ENCODE measurements at regions not wholly inside any gene's neighbourhood (a gene's known extent, or its start where the extent isn't known, plus 50 kb on each side); places are given as distances from the start of the nearest gene placed in this dataset.

- in situ Hi-C loops (cut with MboI; ENCODE audit: low sequenced_read_pairs) = no loop called here
- H3K36me3 ChIP-seq (ENCODE audit: control insufficient read depth, insufficient read depth, low read length) = no peaks in the 10 kb centered on the region
- no peak overlapping the region for H4K5ac ChIP-seq (ENCODE audit: low read depth, low read length)
- 0 out of 2 replicates have a peak overlapping the region, but pooled peaks have one; percentile 4 for H4K91ac ChIP-seq (ENCODE audit: insufficient read depth, low read depth, low read length)
- no peak overlapping the region for H3K4me2 ChIP-seq (ENCODE audit: low read depth, low read length)
- no peak overlapping the region for H3K23ac ChIP-seq (ENCODE audit: low read depth, low read length)
- H3K18ac ChIP-seq (ENCODE audit: low read depth, low read length) = no peak overlapping the region
- DNase-seq (peak; percentile 26), ATAC-seq (ENCODE audit: low read depth) (peak; percentile 35; the same call in 1 of the 2 replicates)
- H2BK15ac ChIP-seq (ENCODE audit: low read depth, low read length) = 0 out of 3 replicates have a peak overlapping the region, but pooled peaks have one; percentile 30
- H3K4me1 ChIP-seq (ENCODE audit: control insufficient read depth, insufficient read depth, low read length) = peaks cover 2% of the 10 kb centered on the region; the same call in 1 of the 2 replicates
- ChIA-PET CTCF (no interaction called here), POLR2A (ENCODE audit: unreplicated experiment) (no interaction called here)
- H2BK5ac ChIP-seq (ENCODE audit: low read depth, low read length, poor library complexity, severe bottlenecking) = no peak overlapping the region
- no TSS peak for BruUV-seq (replicated peaks)
- no peak overlapping the region for H3K9ac ChIP-seq (ENCODE audit: low read depth, low read length)
- no peak overlapping the region for H2AK5ac ChIP-seq (ENCODE audit: low read depth, low read length)
- H3K9me1 ChIP-seq (ENCODE audit: insufficient read depth, low read length) = no peaks in the 10 kb centered on the region; the same call in 1 of the 2 replicates
- no peak for TF ChIP-seq SMC3 (IDR thresholded peaks at IDR 0.05; ENCODE audit: low read depth, low read length)
- no peak for TF ChIP-seq NFE2L2 (IDR thresholded peaks at IDR 0.05; ENCODE audit: low read depth, low read length)
- peak; percentile 52 for TF ChIP-seq CEBPB (IDR thresholded peaks at IDR 0.05; ENCODE audit: low read depth, low read length)
- TF ChIP-seq POLR2A (IDR thresholded peaks at IDR 0.05; ENCODE audit: low read depth, low read length) = no peak
- no peak for TF ChIP-seq RFX5 (IDR thresholded peaks at IDR 0.05; ENCODE audit: low read depth, low read length)
- TF ChIP-seq RCOR1 (IDR thresholded peaks at IDR 0.05; ENCODE audit: insufficient replicate concordance, low read length) = no peak
- TF ChIP-seq FOS (IDR thresholded peaks at IDR 0.05; ENCODE audit: low read depth, low read length) = no peak
- 0 out of 2 replicates have a peak overlapping the region, but pooled peaks have one; percentile 3 for H3K4ac ChIP-seq (ENCODE audit: low read depth, low read length)
- peak overlapping the region; percentile 21; the same call in 1 of the 2 replicates for H2BK20ac ChIP-seq (ENCODE audit: low read depth, low read length)
- H3K14ac ChIP-seq (replicated peaks; ENCODE audit: low read depth, low read length) = no peak overlapping the region; the same call in 1 of the 2 replicates
- H3K27ac ChIP-seq (ENCODE audit: insufficient read depth, low read length) = no peak overlapping the region
- H3K56ac ChIP-seq (ENCODE audit: extremely low read depth, insufficient read depth, low read length) = no peak overlapping the region
- no peak overlapping the region for H2AK9ac ChIP-seq (replicated peaks; ENCODE audit: low read depth, low read length, poor library complexity)
- no peaks in the 10 kb centered on the region for H3K9me3 ChIP-seq (ENCODE audit: control insufficient read depth, insufficient read depth, low read length)
- no peaks in the 10 kb centered on the region for H4K20me1 ChIP-seq (ENCODE audit: insufficient read depth, low read length)
- no peak overlapping the region for H2AFZ ChIP-seq (replicated peaks; ENCODE audit: low read length, poor library complexity)
- no peaks in the 10 kb centered on the region for H3K79me1 ChIP-seq (ENCODE audit: low read depth in 1 of 2, low read length in 2 of 2)
- no peak overlapping the region; the same call in 1 of the 2 replicates for H2BK120ac ChIP-seq (ENCODE audit: low read depth, low read length)
- 60% methylated on average over 1 of the region's 3 CpGs; no CpG with 5 or more reads in 1 of the 2 experiments for WGBS, 2 experiments (ENCODE audit: extremely low coverage in 2 of 2, insufficient read length in 1 of 2)
- H4K8ac ChIP-seq (ENCODE audit: low read depth in 2 of 2, low read length in 2 of 2) = peak overlapping the region in 1 of 2 experiments; percentile 6; a peak in 1 of 4 replicates
- no peaks in the 10 kb centered on the region for H3K27me3 ChIP-seq (ENCODE audit: control insufficient read depth, insufficient read depth, low read length)
- dilution Hi-C loops (cut with HindIII; ENCODE audit: low sequenced_read_pairs, unreplicated experiment) = no loop called here
- no peak overlapping the region for H3K4me3 ChIP-seq (ENCODE audit: insufficient read depth, low read depth, low read length)
- intact Hi-C loops (cut with micrococcal nuclease) = no loop called here
These were observed 399.9 kb upstream of the IGFBP3 start for GRCh38 chr7:46320956-46321355.

Measured in IMR-90 (cell line).